ENCODE measurements at regions not wholly inside any gene's neighbourhood (a gene's known extent, or its start where the extent isn't known, plus 50 kb on each side); places are given as distances from the start of the nearest gene placed in this dataset.
A peak's percentile ranks its signal among the peaks of the same experiment; 100 is the strongest.

GRCh38 chr10:85547460-85548023, 819.1 kb downstream of the GRID1 start:
- ATAC-seq = no peak
- no peak overlapping the region for H3K4me3 ChIP-seq
- no peaks in the 10 kb centered on the region for H3K36me3 ChIP-seq (ENCODE audit: low read depth)
- H3K9me3 ChIP-seq = no peaks in the 10 kb centered on the region
- intact Hi-C loops (cut with DNase I, micrococcal nuclease) = no loop called here
- no peak for DNase-seq
- TF ChIP-seq CTCF (IDR thresholded peaks at IDR 0.05) = no peak
- no peaks in the 10 kb centered on the region for H3K4me1 ChIP-seq (ENCODE audit: low read depth)

- DNase-seq = peak in 2 of 3 donors; percentile 20 to 66
- Histone ChIP-seq H3K9me3 (no peaks in the 10 kb centered on the region), H3K4me3 (no peak overlapping the region), H3K4me1 (ENCODE audit: low read depth) (no peaks in the 10 kb centered on the region), H3K36me3 (ENCODE audit: low read depth) (no peaks in the 10 kb centered on the region)
- peak; percentile 69 for ATAC-seq
- TF ChIP-seq CTCF (IDR thresholded peaks at IDR 0.05) = peak; percentile 11
- intact Hi-C loops (cut with DNase I, micrococcal nuclease) = no loop called here
Observed at GRCh38 chr10:85548034-85548433, 818.6 kb downstream of the GRID1 start.

Data from mucosa of descending colon (tissue), 3 donors.